Activated T-helper 17 cell treated with anti-CD3 and anti-CD28 coated beads, Interleukin-2, amount 50 U/mL, for 72 hours (primary cell): ENCODE measurements at regions not wholly inside any gene's neighbourhood (a gene's known extent, or its start where the extent isn't known, plus 50 kb on each side); places are given as distances from the start of the nearest gene placed in this dataset.

ENCODE experiments used
- ATAC-seq: fragments of 150-1000 bp; cut with Tn5 transposase; replicated peaks from 2 replicates; pipeline ENCODE4 v1.10.0; 2021; ENCODE audit warnings: mild to moderate bottlenecking, moderate library complexity
- H3K27ac Mint-ChIP-seq: one replicate; pipeline ENCODE4 v1.8.0; 2022; ENCODE audit warnings: mixed read lengths
- H3K27me3 Mint-ChIP-seq: one replicate; pipeline ENCODE4 v1.8.0; 2022; ENCODE audit warnings: mixed read lengths
- H3K36me3 Mint-ChIP-seq: one replicate; pipeline ENCODE4 v1.8.0; 2022; ENCODE audit warnings: low read depth, mild to moderate bottlenecking, mixed read lengths
- H3K4me1 Mint-ChIP-seq: one replicate; pipeline ENCODE4 v1.8.0; 2022; ENCODE audit warnings: mixed read lengths
- H3K4me3 Mint-ChIP-seq: one replicate; pipeline ENCODE4 v1.8.0; 2022; ENCODE audit warnings: mild to moderate bottlenecking, mixed read lengths
- H3K9me3 Mint-ChIP-seq: one replicate; pipeline ENCODE4 v1.8.0; 2022; ENCODE audit warnings: mixed read lengths

- Mint-ChIP-seq H3K9me3 (peaks cover 17% of the 10 kb centered on the region), H3K4me3 (no peak overlapping the region), H3K36me3 (no peaks in the 10 kb centered on the region), H3K27ac (no peak overlapping the region), H3K27me3 (no peaks in the 10 kb centered on the region), H3K4me1 (no peaks in the 10 kb centered on the region)
- ATAC-seq, result no peak
Measured at GRCh38 chr9:118967901-118968300, 401.3 kb downstream of the BRINP1 start.

GRCh38 chr9:118975736-118976135 lies 393.5 kb downstream of the BRINP1 start:
- H3K9me3 Mint-ChIP-seq, result peaks cover 4% of the 10 kb centered on the region
- no peak overlapping the region for H3K27ac Mint-ChIP-seq
- no peaks in the 10 kb centered on the region for H3K27me3 Mint-ChIP-seq
- no peaks in the 10 kb centered on the region for H3K36me3 Mint-ChIP-seq
- ATAC-seq, result no peak
- H3K4me1 Mint-ChIP-seq, result no peaks in the 10 kb centered on the region
- H3K4me3 Mint-ChIP-seq, result no peak overlapping the region

- Mint-ChIP-seq H3K9me3 (peaks cover 3% of the 10 kb centered on the region), H3K4me1 (no peaks in the 10 kb centered on the region), H3K4me3 (no peak overlapping the region), H3K27ac (no peak overlapping the region), H3K27me3 (no peaks in the 10 kb centered on the region), H3K36me3 (no peaks in the 10 kb centered on the region)
- ATAC-seq, result no peak
Measured at GRCh38 chr9:118976160-118976559, 393.1 kb downstream of the BRINP1 start.

GRCh38 chr9:118984607-118985006 lies 384.6 kb downstream of the BRINP1 start:
- ATAC-seq, result no peak
- Mint-ChIP-seq H3K36me3 (no peaks in the 10 kb centered on the region), H3K4me1 (no peaks in the 10 kb centered on the region), H3K27me3 (no peaks in the 10 kb centered on the region), H3K4me3 (no peak overlapping the region), H3K9me3 (peaks cover 3% of the 10 kb centered on the region), H3K27ac (no peak overlapping the region)

- no peak overlapping the region for H3K4me3 Mint-ChIP-seq
Measured at GRCh38 chr9:118985851-118986250, 383.4 kb downstream of the BRINP1 start.

GRCh38 chr9:118987167-118987566 lies 382.1 kb downstream of the BRINP1 start:
- H3K4me1 Mint-ChIP-seq, result no peaks in the 10 kb centered on the region
- H3K4me3 Mint-ChIP-seq, result no peak overlapping the region
- no peak for ATAC-seq
- no peaks in the 10 kb centered on the region for H3K36me3 Mint-ChIP-seq
- H3K9me3 Mint-ChIP-seq, result no peaks in the 10 kb centered on the region
- H3K27me3 Mint-ChIP-seq, result no peaks in the 10 kb centered on the region
- no peak overlapping the region for H3K27ac Mint-ChIP-seq

More at GRCh38 chr9:118985851-118986250, 383.4 kb downstream of the BRINP1 start:
- no peaks in the 10 kb centered on the region for H3K27me3 Mint-ChIP-seq
- ATAC-seq, result no peak
- H3K4me1 Mint-ChIP-seq, result no peaks in the 10 kb centered on the region
- H3K36me3 Mint-ChIP-seq, result no peaks in the 10 kb centered on the region
- H3K27ac Mint-ChIP-seq, result no peak overlapping the region
- H3K9me3 Mint-ChIP-seq, result no peaks in the 10 kb centered on the region

GRCh38 chr9:118990949-118991348 lies 378.3 kb downstream of the BRINP1 start:
- H3K9me3 Mint-ChIP-seq, result no peaks in the 10 kb centered on the region
- no peak overlapping the region for H3K4me3 Mint-ChIP-seq
- H3K27me3 Mint-ChIP-seq, result no peaks in the 10 kb centered on the region
- no peak overlapping the region for H3K27ac Mint-ChIP-seq
- ATAC-seq, result no peak
- no peaks in the 10 kb centered on the region for H3K4me1 Mint-ChIP-seq
- no peaks in the 10 kb centered on the region for H3K36me3 Mint-ChIP-seq

- ATAC-seq, result no peak
- H3K4me1 Mint-ChIP-seq, result no peaks in the 10 kb centered on the region
- H3K4me3 Mint-ChIP-seq, result no peak overlapping the region
- H3K36me3 Mint-ChIP-seq, result no peaks in the 10 kb centered on the region
- H3K9me3 Mint-ChIP-seq, result no peaks in the 10 kb centered on the region
- H3K27ac Mint-ChIP-seq, result no peak overlapping the region
- H3K27me3 Mint-ChIP-seq, result no peaks in the 10 kb centered on the region
Measured at GRCh38 chr9:118991366-118992285, 377.6 kb downstream of the BRINP1 start.

GRCh38 chr9:118992813-118993794 lies 376.1 kb downstream of the BRINP1 start:
- H3K4me1 Mint-ChIP-seq, result no peaks in the 10 kb centered on the region
- H3K27ac Mint-ChIP-seq, result no peak overlapping the region
- H3K9me3 Mint-ChIP-seq, result peaks cover 3% of the 10 kb centered on the region
- H3K27me3 Mint-ChIP-seq, result no peaks in the 10 kb centered on the region
- H3K4me3 Mint-ChIP-seq, result no peak overlapping the region
- H3K36me3 Mint-ChIP-seq, result no peaks in the 10 kb centered on the region
- no peak for ATAC-seq

- H3K27me3 Mint-ChIP-seq, result no peaks in the 10 kb centered on the region
- peaks cover 3% of the 10 kb centered on the region for H3K9me3 Mint-ChIP-seq
- no peak overlapping the region for H3K27ac Mint-ChIP-seq
- ATAC-seq, result no peak
- no peak overlapping the region for H3K4me3 Mint-ChIP-seq
- H3K36me3 Mint-ChIP-seq, result no peaks in the 10 kb centered on the region
- no peaks in the 10 kb centered on the region for H3K4me1 Mint-ChIP-seq
Measured at GRCh38 chr9:118993965-118994364, 375.3 kb downstream of the BRINP1 start.

- Mint-ChIP-seq H3K27ac (no peak overlapping the region), H3K36me3 (no peaks in the 10 kb centered on the region), H3K4me1 (no peaks in the 10 kb centered on the region), H3K27me3 (no peaks in the 10 kb centered on the region), H3K4me3 (no peak overlapping the region), H3K9me3 (peaks cover 6% of the 10 kb centered on the region)
- no peak for ATAC-seq
Measured at GRCh38 chr9:119002491-119002890, 366.7 kb downstream of the BRINP1 start.

- no peaks in the 10 kb centered on the region for H3K27me3 Mint-ChIP-seq
- no peaks in the 10 kb centered on the region for H3K4me1 Mint-ChIP-seq
- H3K27ac Mint-ChIP-seq, result no peak overlapping the region
- ATAC-seq, result no peak
- H3K36me3 Mint-ChIP-seq, result no peaks in the 10 kb centered on the region
- H3K4me3 Mint-ChIP-seq, result no peak overlapping the region
- H3K9me3 Mint-ChIP-seq, result peaks cover 6% of the 10 kb centered on the region
Measured at GRCh38 chr9:119003201-119003611, 366.0 kb downstream of the BRINP1 start.

GRCh38 chr9:119003882-119004617 lies 365.2 kb downstream of the BRINP1 start:
- Mint-ChIP-seq H3K4me1 (no peaks in the 10 kb centered on the region), H3K4me3 (no peak overlapping the region), H3K9me3 (peaks cover 6% of the 10 kb centered on the region), H3K27me3 (no peaks in the 10 kb centered on the region), H3K36me3 (no peaks in the 10 kb centered on the region), H3K27ac (no peak overlapping the region)
- no peak for ATAC-seq

GRCh38 chr9:119004618-119004990 lies 364.6 kb downstream of the BRINP1 start:
- ATAC-seq, result no peak
- H3K27me3 Mint-ChIP-seq, result no peaks in the 10 kb centered on the region
- no peak overlapping the region for H3K4me3 Mint-ChIP-seq
- no peaks in the 10 kb centered on the region for H3K4me1 Mint-ChIP-seq
- H3K27ac Mint-ChIP-seq, result no peak overlapping the region
- H3K36me3 Mint-ChIP-seq, result no peaks in the 10 kb centered on the region
- peaks cover 6% of the 10 kb centered on the region for H3K9me3 Mint-ChIP-seq
